ENCODE measurements at regions not wholly inside any gene's neighbourhood (a gene's known extent, or its start where the extent isn't known, plus 50 kb on each side); places are given as distances from the start of the nearest gene placed in this dataset.

DNA sequence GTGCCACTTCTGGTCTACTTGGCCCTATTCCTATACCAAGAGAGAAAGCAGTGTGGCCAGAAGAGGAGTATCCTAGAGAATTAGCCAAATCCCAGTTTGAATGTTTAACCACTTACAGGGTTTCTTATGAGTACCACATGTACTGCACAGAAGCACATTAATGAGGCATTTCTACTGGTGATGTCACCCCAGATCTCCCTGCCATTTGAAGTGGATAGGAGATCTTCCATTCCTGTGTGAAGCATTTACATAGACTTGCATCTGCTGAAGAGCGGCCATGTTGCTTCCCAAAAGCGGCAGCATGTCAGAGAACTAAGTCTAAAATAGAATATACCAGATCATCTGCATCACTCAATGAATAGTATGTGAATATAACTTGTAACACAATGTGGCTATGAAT, 108.4 kb upstream of the TUSC7 start:
- CTCF ChIA-PET, result no interaction called here

DNA sequence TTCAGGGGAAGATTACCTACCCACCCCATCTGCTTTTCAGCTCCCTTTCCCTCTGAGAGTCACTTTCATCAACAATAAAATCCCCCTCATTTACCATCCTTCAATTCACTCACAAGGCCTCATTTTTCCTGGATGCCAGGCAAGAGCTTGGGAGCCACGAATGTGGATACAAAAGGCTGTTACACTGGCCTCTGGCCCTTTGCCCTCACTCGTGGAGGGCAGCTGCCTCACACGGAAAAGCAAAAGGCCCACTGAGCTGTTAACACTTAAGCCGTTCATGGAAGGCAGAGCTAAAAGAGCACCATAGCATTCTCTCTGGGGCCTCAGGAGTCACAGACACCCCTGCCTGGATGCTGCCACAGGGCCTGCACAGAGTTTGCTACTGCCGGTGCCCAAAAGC, 102.4 kb upstream of the TUSC7 start:
- no peak overlapping the region for H3K4me3 Mint-ChIP-seq
- H3K9me3 Mint-ChIP-seq, result peaks cover 6% of the 10 kb centered on the region
- no peak overlapping the region for H3K27ac Mint-ChIP-seq
- no peak for DNase-seq
- ChIA-PET CTCF (interaction anchor here (0.7 kb wide), 1 partner anchor 8 kb away, joined by 3 read pairs; no protein-coding TSS in a partner anchor), POLR2A (no interaction called here)
- TF ChIP-seq, protein P1, sequence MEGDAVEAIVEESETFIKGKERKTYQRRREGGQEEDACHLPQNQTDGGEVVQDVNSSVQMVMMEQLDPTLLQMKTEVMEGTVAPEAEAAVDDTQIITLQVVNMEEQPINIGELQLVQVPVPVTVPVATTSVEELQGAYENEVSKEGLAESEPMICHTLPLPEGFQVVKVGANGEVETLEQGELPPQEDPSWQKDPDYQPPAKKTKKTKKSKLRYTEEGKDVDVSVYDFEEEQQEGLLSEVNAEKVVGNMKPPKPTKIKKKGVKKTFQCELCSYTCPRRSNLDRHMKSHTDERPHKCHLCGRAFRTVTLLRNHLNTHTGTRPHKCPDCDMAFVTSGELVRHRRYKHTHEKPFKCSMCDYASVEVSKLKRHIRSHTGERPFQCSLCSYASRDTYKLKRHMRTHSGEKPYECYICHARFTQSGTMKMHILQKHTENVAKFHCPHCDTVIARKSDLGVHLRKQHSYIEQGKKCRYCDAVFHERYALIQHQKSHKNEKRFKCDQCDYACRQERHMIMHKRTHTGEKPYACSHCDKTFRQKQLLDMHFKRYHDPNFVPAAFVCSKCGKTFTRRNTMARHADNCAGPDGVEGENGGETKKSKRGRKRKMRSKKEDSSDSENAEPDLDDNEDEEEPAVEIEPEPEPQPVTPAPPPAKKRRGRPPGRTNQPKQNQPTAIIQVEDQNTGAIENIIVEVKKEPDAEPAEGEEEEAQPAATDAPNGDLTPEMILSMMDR (IDR thresholded peaks at IDR 0.05), result no peak
- no peaks in the 10 kb centered on the region for H3K27me3 Mint-ChIP-seq
- H3K36me3 Mint-ChIP-seq (ENCODE audit: low read depth), result no peaks in the 10 kb centered on the region
- intact Hi-C loops (cut with micrococcal nuclease), result no loop called here
- ATAC-seq, result no peak
- H3K4me1 Mint-ChIP-seq (ENCODE audit: low read depth), result no peaks in the 10 kb centered on the region

More for the DNA sequence above, 108.4 kb upstream of the TUSC7 start:
- Mint-ChIP-seq H3K9me3 (peaks cover 7% of the 10 kb centered on the region), H3K4me1 (ENCODE audit: low read depth) (no peaks in the 10 kb centered on the region), H3K27ac (no peak overlapping the region), H3K27me3 (no peaks in the 10 kb centered on the region), H3K4me3 (no peak overlapping the region), H3K36me3 (ENCODE audit: low read depth) (no peaks in the 10 kb centered on the region)
- POLR2A ChIA-PET, result no interaction called here
- no peak for DNase-seq
- TF ChIP-seq, protein P1 (IDR thresholded peaks at IDR 0.05), result no peak
- intact Hi-C loops (cut with micrococcal nuclease), result no loop called here
- ATAC-seq, result no peak

DNA sequence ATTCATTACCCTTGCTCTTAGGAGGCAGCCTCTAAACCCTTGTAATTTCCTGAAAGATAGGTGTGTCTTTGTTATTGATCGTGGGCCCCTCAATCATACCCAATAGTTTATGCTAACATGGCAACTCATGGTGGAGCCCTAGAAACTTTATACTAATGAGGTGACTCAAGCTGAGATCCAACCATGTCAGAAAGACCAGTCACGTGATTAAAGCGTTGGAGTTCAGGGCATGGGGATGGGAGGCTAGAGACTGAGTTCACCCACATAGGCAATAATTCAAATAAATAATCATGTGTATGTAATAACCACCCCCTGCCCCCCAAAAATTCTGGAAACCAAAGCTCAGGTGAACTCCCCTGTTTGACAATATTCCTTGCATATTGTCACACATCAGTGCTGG, 99.5 kb upstream of the TUSC7 start:
- no peak for ATAC-seq
- intact Hi-C loops (cut with micrococcal nuclease), result no loop called here
- POLR2A ChIA-PET, result no interaction called here

DNA sequence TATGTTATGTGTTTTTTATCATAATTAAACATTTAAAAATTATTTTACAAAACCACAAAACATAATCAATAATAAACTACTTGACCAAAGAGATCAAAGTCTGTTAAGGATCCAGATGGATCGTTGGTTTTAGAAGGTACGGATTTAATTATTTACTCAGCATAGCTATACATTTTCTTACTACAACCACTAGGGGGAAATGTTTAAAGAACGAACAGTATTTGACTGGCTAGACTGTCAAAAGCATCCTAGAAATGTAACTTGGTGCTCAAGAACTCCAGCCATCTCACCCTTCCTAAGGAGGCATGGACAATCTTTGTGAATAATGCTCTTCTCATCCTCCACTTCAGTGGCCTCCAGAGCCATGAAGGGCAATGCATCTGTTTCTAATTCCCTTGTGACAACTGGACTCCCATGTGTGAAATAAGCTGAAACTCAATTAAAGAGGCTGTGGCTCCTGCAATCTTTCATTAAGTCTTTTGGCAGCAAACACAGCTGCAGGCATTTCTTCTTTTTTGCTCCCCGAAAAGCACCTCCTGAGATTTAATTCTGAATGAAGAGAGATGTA, 94.7 kb upstream of the TUSC7 start:
- ChIA-PET POLR2A (no interaction called here), CTCF (interaction anchor here (0.7 to 1.3 kb wide), 3 partner anchors 8 to 62 kb away, joined by 3 to 4 read pairs (median 3); no protein-coding TSS in a partner anchor)
- Mint-ChIP-seq H3K4me3 (no peak overlapping the region), H3K36me3 (ENCODE audit: low read depth) (no peaks in the 10 kb centered on the region), H3K4me1 (ENCODE audit: low read depth) (no peaks in the 10 kb centered on the region), H3K9me3 (no peaks in the 10 kb centered on the region), H3K27ac (no peak overlapping the region), H3K27me3 (no peaks in the 10 kb centered on the region)
- ATAC-seq (no peak), DNase-seq (no peak)
- intact Hi-C loops (cut with micrococcal nuclease), result no loop called here
- TF ChIP-seq, protein P1 (IDR thresholded peaks at IDR 0.05), result no peak

More for the DNA sequence above, 99.5 kb upstream of the TUSC7 start:
- H3K4me1 Mint-ChIP-seq (ENCODE audit: low read depth), result no peaks in the 10 kb centered on the region
- no peak for DNase-seq
- H3K27ac Mint-ChIP-seq, result no peak overlapping the region
- H3K4me3 Mint-ChIP-seq, result no peak overlapping the region
- CTCF ChIA-PET, result no interaction called here
- no peaks in the 10 kb centered on the region for H3K36me3 Mint-ChIP-seq (ENCODE audit: low read depth)
- H3K9me3 Mint-ChIP-seq, result peaks cover 2% of the 10 kb centered on the region
- no peaks in the 10 kb centered on the region for H3K27me3 Mint-ChIP-seq
- TF ChIP-seq, protein P1 (IDR thresholded peaks at IDR 0.05), result no peak

- no peak overlapping the region for H3K4me3 Mint-ChIP-seq
- intact Hi-C loops (cut with micrococcal nuclease), result no loop called here
- TF ChIP-seq, protein P1 (IDR thresholded peaks at IDR 0.05), result no peak
- H3K4me1 Mint-ChIP-seq (ENCODE audit: low read depth), result no peaks in the 10 kb centered on the region
- H3K9me3 Mint-ChIP-seq, result peaks cover 7% of the 10 kb centered on the region
- ATAC-seq (no peak), DNase-seq (no peak)
- H3K27ac Mint-ChIP-seq, result no peak overlapping the region
- ChIA-PET POLR2A (interaction anchor here (0.6 to 1.0 kb wide), 2 partner anchors 9 to 10 kb away, joined by 3 to 5 read pairs; no protein-coding TSS in a partner anchor), CTCF (no interaction called here)
- no peaks in the 10 kb centered on the region for H3K27me3 Mint-ChIP-seq
- H3K36me3 Mint-ChIP-seq (ENCODE audit: low read depth), result no peaks in the 10 kb centered on the region
These were observed 91.4 kb upstream of the TUSC7 start for GRCh38 chr3:116618138-116618537.

All from activated CD8-positive, alpha-beta T cell treated with anti-CD3 and anti-CD28 coated beads for 36 hours (primary cell).